GM12865 (cell line): ENCODE measurements at regions not wholly inside any gene's neighbourhood (a gene's known extent, or its start where the extent isn't known, plus 50 kb on each side); places are given as distances from the start of the nearest gene placed in this dataset.

Source experiments
- DNase-seq: peaks from one replicate; pipeline ENCODE4 v3.0.0; 2010; ENCODE audit warnings: low read depth
- H3K4me3 ChIP-seq: 2 replicates; pipeline ENCODE4 v1.5.1; 2011; ENCODE audit warnings: mild to moderate bottlenecking, low read depth, low read length, control low read depth
- TF ChIP-seq, protein P1 (sequence below): IDR thresholded peaks from 2 replicates; pipeline ENCODE4 v1.5.1; 2011; ENCODE audit warnings: low read length, control low read depth, low read depth, inconsistent platforms; ENCODE audit not compliant: insufficient read depth; ENCODE audit errors: missing control alignments

DNA sequence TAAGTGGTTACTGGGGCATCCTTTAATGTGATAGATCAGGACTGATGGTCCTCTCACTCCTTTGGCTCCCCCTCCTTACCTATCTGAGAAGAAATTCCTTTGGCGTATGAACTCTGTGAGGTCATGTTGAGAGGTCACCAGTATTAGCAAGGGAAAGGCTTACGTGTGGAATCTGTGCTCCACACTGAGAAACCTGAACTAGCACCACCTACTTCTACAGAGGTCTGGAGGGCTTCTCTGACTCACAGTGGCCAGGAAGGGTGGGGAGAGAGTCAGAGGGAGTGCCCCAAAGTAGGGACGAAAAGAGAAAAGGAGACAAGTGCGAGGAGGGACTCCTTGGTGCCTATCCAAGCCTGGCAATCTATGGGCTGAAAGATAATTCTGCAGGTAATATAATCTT is 348.6 kb downstream of the TNS1 start:
- no peak for DNase-seq
- TF ChIP-seq, protein P1, sequence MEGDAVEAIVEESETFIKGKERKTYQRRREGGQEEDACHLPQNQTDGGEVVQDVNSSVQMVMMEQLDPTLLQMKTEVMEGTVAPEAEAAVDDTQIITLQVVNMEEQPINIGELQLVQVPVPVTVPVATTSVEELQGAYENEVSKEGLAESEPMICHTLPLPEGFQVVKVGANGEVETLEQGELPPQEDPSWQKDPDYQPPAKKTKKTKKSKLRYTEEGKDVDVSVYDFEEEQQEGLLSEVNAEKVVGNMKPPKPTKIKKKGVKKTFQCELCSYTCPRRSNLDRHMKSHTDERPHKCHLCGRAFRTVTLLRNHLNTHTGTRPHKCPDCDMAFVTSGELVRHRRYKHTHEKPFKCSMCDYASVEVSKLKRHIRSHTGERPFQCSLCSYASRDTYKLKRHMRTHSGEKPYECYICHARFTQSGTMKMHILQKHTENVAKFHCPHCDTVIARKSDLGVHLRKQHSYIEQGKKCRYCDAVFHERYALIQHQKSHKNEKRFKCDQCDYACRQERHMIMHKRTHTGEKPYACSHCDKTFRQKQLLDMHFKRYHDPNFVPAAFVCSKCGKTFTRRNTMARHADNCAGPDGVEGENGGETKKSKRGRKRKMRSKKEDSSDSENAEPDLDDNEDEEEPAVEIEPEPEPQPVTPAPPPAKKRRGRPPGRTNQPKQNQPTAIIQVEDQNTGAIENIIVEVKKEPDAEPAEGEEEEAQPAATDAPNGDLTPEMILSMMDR = no peak
- H3K4me3 ChIP-seq = no peak overlapping the region

DNA sequence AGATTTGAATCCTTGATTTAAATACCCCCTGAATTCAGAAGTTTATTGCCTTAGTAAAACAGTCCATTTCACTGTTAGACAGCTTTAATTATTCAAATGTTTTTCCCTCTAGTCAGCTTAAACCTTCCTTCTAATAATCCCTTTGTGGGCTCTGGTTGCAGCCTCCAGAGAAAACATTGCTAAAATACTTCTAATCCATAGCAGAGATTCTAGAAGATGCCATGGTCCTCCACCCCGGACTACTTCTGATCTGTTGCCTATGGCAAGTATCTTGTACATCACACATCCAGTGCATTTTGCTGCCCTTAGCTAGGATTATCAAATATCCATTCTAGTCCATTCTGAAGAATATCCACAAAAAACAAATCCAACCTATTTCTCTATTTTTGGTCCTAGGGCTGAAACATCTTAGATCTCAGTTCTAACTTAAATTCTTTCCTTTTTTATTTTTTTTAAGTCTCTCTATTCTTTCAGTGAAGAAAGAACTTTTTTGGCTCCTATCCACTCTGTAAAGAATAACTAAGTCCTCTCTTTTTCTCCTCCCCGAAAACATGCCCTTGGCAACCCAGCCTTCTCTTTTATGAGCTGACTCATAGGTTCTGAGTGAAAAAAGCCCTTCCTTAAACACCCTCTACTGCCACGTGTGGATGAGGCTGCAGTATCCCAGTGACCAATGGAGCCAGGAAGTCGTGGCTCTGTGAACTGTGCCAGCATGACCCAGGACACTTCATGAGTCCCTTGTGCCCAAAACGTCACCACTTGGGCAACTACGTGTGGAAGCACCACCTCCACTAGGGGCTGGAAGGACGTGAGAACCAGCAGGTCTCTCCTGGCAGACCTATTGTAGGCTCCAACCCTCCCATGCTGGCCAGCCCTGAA is 349.8 kb downstream of the TNS1 start:
- no peak for DNase-seq
- H3K4me3 ChIP-seq = no peak overlapping the region
- TF ChIP-seq, protein P1 = no peak

DNA sequence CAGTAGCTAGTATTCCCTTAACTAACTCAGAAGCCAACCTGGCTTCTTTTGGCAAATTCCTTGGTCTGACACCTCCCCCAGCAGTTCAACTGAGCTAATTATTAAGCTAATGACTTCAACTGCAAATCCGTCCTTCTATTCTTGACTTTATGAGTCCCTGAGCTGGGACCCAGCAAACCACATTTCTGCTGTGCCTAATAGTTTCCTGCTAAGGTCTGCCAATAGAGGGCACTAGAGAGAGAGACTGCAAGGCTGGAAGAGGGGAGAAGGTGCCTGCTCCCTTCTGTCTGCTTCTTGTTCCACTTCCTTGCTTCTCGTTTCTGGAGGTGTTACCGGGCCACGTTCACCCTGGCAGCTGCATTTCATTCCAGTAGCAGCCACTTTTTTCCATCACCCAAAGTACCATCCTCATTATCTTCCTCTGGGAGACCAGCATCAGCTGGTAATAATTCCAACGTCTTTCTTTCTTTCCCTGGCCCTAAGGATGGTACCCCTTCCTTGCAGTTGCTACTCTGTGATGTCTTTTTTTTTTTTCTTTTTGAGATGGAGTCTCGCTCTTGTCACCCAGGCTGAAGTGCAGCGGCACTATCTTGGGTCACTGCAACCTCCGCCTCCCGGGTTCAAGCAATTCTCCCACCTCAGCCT is 352.0 kb downstream of the TNS1 start:
- TF ChIP-seq, protein P1 = peak; percentile 80
- no peak overlapping the region for H3K4me3 ChIP-seq
- DNase-seq = peak; percentile 58

DNA sequence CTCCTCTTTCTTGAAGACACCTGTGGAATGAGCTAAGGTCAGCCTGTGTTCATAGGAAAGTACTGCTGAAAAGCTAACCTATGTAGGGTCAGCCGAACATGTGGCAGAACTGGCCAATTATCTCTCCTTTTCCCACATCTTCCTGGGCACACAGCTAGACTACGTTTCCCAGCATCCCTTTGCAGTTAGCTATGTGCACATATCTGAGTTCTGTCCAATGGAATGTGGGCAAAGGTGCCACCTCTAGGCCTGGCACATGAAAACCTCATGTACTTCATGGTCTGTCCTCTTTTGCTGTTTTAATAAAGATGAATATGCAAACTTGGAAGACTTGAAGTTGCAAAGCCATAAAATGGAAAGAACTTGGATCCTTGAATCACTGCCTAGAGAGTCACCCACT is 352.6 kb downstream of the TNS1 start:
- no peak for DNase-seq
- TF ChIP-seq, protein P1 = no peak

DNA sequence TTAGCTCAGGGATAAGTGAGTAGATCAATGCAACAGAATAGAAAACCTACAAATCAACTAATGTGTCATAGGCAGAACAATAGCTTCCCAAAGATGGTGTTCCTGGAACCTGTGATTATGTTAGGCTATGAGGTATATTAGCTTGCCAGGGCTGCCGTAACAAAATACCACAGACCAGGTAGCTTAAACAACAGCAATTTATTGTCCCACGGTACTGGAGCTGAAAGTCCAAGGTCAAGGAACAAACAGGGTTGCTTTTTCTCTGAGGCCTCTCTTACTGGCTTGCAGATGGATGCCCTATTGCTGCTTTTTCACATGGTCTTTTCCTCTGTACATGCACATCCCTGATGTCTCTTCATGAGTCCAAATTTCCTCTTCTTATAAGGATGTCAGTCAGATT is 354.9 kb downstream of the TNS1 start:
- DNase-seq = no peak
- no peak overlapping the region for H3K4me3 ChIP-seq
- TF ChIP-seq, protein P1 = no peak

More for the DNA sequence above, 352.6 kb downstream of the TNS1 start:
- H3K4me3 ChIP-seq = no peak overlapping the region

- H3K4me3 ChIP-seq = no peak overlapping the region
- TF ChIP-seq, protein P1 = no peak
- DNase-seq = no peak
Observed at GRCh38 chr2:217647226-217647625, 355.6 kb downstream of the TNS1 start.
